Chondrocyte (in vitro differentiated cells): ENCODE measurements at regions not wholly inside any gene's neighbourhood (a gene's known extent, or its start where the extent isn't known, plus 50 kb on each side); places are given as distances from the start of the nearest gene placed in this dataset.

ENCODE experiments used
- DNase-seq: peaks from one replicate; pipeline ENCODE4 v3.0.0; 2021; ENCODE audit warnings: mixed read lengths, low spot score
- H3K27ac Mint-ChIP-seq: one replicate; pipeline ENCODE4 v1.8.0; 2021; ENCODE audit warnings: mild to moderate bottlenecking, moderate library complexity, mixed read lengths; ENCODE audit not compliant: unreplicated experiment
- H3K27me3 Mint-ChIP-seq: 2 replicates; pipeline ENCODE4 v1.8.0; 2021; ENCODE audit warnings: low read depth, mixed read lengths
- H3K36me3 Mint-ChIP-seq: 2 replicates; pipeline ENCODE4 v1.8.0; 2021; ENCODE audit warnings: low read depth, mixed read lengths
- H3K4me1 Mint-ChIP-seq: 2 replicates; pipeline ENCODE4 v1.8.0; 2021; ENCODE audit warnings: low read depth, mild to moderate bottlenecking, mixed read lengths
- H3K4me3 Mint-ChIP-seq: one replicate; pipeline ENCODE4 v1.8.0; 2021; ENCODE audit warnings: mild to moderate bottlenecking, moderate library complexity, mixed read lengths; ENCODE audit not compliant: unreplicated experiment
- H3K9me3 Mint-ChIP-seq: 2 replicates; pipeline ENCODE4 v1.8.0; 2021; ENCODE audit warnings: low read depth, mixed read lengths
- TF ChIP-seq, protein P1 (sequence below): fragments of 200-600 bp; sonication (generic); IDR thresholded peaks from 2 replicates; pipeline ENCODE4 v1.5.0; 2021; ENCODE audit warnings: antibody characterized with exemption, mild to moderate bottlenecking, moderate library complexity

DNA sequence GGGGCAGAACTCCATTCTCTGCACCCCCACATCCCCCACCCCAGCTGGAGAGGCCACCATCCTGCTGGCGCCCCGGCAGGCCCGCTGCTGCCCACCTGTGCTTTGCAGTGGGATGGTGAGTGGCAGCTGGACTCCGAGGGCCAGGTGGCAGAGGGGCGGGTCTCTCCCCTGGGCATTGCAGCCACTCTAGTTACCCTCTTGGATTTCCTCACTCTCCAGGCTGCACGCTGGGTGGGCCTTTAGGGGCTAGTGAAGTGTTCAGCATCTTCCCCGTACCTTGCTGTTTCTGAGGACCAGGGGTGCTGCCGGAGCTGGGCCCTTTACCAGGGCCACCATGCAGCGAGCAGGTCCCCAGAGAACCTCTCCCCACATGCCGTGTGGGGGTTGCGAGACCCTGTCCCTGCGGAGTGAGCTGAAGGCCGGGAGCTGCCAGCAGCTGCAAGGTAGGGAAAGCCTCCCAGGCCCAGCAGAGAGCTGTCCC, 88.4 kb upstream of the SH3PXD2B start:
- Mint-ChIP-seq H3K27me3 (peaks cover 22% of the 10 kb centered on the region), H3K9me3 (no peaks in the 10 kb centered on the region), H3K36me3 (peaks cover 4% of the 10 kb centered on the region), H3K4me1 (peaks cover 5% of the 10 kb centered on the region), H3K27ac (no peak overlapping the region), H3K4me3 (no peak overlapping the region)
- no peak for DNase-seq
- TF ChIP-seq, protein P1, sequence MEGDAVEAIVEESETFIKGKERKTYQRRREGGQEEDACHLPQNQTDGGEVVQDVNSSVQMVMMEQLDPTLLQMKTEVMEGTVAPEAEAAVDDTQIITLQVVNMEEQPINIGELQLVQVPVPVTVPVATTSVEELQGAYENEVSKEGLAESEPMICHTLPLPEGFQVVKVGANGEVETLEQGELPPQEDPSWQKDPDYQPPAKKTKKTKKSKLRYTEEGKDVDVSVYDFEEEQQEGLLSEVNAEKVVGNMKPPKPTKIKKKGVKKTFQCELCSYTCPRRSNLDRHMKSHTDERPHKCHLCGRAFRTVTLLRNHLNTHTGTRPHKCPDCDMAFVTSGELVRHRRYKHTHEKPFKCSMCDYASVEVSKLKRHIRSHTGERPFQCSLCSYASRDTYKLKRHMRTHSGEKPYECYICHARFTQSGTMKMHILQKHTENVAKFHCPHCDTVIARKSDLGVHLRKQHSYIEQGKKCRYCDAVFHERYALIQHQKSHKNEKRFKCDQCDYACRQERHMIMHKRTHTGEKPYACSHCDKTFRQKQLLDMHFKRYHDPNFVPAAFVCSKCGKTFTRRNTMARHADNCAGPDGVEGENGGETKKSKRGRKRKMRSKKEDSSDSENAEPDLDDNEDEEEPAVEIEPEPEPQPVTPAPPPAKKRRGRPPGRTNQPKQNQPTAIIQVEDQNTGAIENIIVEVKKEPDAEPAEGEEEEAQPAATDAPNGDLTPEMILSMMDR = no peak

DNA sequence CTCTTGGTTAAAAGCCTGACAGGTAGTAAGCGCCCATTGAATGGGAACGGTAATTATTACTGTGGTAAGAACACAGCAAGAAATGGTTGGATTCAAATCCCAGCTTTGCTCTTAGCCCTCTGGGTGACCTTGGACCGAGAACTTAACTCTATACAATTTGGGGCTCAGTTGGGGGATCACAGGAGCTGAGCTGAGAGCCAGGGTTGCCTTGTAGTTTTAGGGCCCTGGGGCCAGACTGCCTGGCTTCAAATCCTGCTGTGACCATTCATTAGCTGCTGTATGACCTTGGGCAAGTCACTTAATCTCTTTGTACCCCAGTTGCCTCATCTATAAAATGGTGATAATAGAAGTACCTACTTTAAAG, 87.4 kb upstream of the SH3PXD2B start:
- Mint-ChIP-seq H3K4me3 (no peak overlapping the region), H3K4me1 (peaks cover 5% of the 10 kb centered on the region), H3K27me3 (peaks cover 17% of the 10 kb centered on the region), H3K36me3 (peaks cover 3% of the 10 kb centered on the region), H3K9me3 (no peaks in the 10 kb centered on the region), H3K27ac (no peak overlapping the region)
- TF ChIP-seq, protein P1 = no peak
- no peak for DNase-seq

DNA sequence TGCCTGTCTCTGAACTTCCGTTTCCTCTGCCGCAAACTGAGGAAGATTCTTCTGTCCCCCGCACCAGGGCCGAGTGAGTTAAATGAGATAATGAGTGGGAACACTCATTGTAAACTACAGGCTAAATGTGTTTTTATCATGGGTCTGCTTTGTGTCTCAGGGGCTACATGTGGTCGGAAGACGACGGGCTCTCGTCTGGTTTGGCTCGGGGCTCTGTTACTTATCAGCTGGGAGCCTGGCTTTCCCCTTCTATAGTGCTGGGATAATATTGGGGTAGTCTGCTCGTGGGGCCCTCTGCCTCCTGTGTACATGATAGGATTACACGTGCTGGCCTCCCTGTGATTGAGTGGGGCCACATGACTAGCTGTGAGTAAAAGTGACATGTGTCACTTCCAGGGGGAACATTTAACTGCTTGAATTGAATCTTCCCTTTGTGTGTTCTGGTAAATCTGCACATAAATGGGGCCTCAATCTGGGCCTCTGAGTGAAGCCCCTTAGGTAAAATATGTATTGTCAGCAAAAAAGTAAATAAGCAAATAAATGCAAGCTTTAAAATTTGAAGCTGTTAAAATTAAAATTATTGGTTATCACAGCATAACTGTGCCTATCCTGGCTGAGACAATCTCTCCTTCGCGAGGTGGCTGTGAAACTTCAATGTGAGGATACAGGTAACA, 86.9 kb upstream of the SH3PXD2B start:
- TF ChIP-seq, protein P1 = no peak
- Mint-ChIP-seq H3K4me3 (no peak overlapping the region), H3K36me3 (peaks cover 2% of the 10 kb centered on the region), H3K27ac (no peak overlapping the region), H3K27me3 (peaks cover 12% of the 10 kb centered on the region), H3K9me3 (no peaks in the 10 kb centered on the region), H3K4me1 (peaks cover 5% of the 10 kb centered on the region)
- no peak for DNase-seq

DNA sequence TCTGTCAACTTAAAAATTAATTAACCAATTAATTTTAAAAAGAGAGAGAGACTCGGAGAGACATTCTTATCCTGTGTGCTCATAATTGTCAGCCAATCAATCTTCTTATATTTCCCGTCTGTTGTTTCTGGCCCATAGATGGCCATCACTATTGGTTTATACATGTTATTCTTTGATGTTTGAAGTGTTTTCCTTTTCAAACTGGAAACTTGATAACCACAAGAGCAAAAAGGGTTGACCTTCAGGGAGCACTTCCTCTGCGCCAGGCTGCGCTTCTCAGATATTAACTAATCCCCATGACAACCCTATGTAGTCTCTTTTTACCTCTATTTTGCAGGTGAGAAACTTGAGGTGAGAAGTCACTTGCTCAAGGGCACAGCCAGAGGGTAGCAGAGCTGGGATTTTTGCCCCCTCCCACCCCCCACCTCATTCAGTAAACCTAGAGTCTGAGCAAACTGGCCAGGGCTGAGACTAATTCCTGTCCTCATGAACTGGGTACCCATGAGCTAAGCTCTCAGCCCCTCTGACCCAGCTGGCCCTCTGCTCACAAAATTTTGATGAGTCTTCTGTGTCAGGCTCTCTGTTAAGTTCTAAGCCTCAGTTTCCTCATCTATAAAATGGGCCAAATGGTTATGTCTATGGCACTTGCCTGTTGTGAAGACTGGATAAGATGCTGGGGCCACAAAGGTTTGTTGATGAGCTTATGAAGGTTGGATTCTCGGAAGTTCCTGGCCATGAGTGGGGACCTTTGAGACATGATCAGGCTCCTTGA, 86.0 kb upstream of the SH3PXD2B start:
- Mint-ChIP-seq H3K27ac (no peak overlapping the region), H3K4me3 (no peak overlapping the region), H3K27me3 (peaks cover 2% of the 10 kb centered on the region), H3K4me1 (peaks cover 5% of the 10 kb centered on the region), H3K36me3 (no peaks in the 10 kb centered on the region), H3K9me3 (no peaks in the 10 kb centered on the region)
- DNase-seq = no peak
- TF ChIP-seq, protein P1 = no peak

DNA sequence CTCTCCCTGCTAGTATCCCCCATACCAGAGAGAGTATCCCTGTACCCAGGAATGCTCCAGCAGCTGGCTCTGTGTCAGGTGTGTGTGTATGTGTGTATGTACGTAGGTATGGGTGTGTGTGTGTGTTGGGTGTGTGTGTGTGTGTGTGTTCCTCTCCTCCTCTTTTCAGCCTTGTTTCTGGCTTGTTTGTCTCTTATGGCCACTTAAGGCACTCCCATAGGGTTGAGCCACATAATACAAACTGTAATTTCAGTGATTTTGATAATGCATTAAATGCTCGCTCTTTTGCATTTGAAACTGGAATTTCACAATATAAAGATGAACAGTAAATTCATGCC, 80.8 kb upstream of the SH3PXD2B start:
- Mint-ChIP-seq H3K27me3 (no peaks in the 10 kb centered on the region), H3K4me1 (peaks cover 14% of the 10 kb centered on the region), H3K9me3 (no peaks in the 10 kb centered on the region), H3K27ac (no peak overlapping the region), H3K36me3 (no peaks in the 10 kb centered on the region), H3K4me3 (no peak overlapping the region)
- DNase-seq = no peak
- TF ChIP-seq, protein P1 = no peak
